CD4-positive, alpha-beta T cell treated with Interferon gamma for 1 hour (primary cell): ENCODE measurements at regions not wholly inside any gene's neighbourhood (a gene's known extent, or its start where the extent isn't known, plus 50 kb on each side); places are given as distances from the start of the nearest gene placed in this dataset.
"Not testable (repeated sequence)": the region's sequence is repeated elsewhere in the genome, so short reads cannot be mapped to it uniquely, and the experiment has no call there.

Source experiments
- DNase-seq: peaks from one replicate; pipeline ENCODE4 v3.0.0-alpha.2; 2020

- no peak for DNase-seq
Measured at GRCh38 chr10:120760253-120760652, 90.9 kb upstream of the WDR11 start.

- no peak for DNase-seq
Measured at GRCh38 chr10:120761951-120762350, 89.2 kb upstream of the WDR11 start.

- DNase-seq = no peak
Measured at GRCh38 chr10:120765226-120765803, 85.8 kb upstream of the WDR11 start.

- DNase-seq = no peak
Measured at GRCh38 chr10:120768227-120768626, 82.9 kb upstream of the WDR11 start.

GRCh38 chr10:120770496-120770895, 80.7 kb upstream of the WDR11 start:
- no peak for DNase-seq

- DNase-seq = no peak
Measured at GRCh38 chr10:120776442-120776841, 74.7 kb upstream of the WDR11 start.

DNA sequence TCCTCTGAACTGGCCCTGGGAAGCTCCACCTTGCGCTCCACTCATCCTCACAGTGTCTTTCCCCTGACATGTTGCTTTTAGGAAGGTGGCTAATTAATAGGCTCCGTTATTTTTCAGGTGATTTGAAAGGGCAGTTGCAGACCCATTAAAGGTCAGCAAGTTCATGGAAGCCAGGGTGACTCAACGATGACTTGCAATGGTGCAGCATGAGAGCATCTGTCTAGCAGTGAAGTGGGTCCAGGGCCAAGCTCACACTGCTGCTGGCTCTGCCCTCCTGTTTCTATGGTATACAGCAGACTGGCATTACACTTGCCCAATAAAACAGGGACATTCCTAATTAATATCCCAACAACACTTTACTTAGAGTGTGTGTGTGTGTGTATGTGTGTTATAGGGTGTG, 68.8 kb upstream of the WDR11 start:
- no peak for DNase-seq

DNA sequence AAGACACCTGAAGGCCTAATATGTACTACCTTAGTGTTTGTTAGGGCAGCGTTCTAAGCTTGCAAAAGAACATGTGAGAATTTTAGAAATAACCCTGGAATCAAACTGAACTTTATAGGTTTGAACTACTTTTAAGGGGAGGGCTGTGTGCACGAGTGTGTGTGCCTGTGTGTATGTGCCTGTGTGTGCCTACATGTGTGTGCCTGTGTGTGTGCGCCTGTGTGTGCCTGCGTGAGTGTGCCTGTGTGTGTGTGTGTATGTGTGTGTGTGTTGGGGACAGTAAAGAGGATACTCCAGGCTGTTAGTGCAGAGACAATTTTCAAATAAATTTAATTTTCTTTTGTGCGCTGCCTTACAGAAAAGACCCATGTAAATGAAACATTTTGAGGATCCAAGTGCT, 68.1 kb upstream of the WDR11 start:
- DNase-seq = no peak

DNA sequence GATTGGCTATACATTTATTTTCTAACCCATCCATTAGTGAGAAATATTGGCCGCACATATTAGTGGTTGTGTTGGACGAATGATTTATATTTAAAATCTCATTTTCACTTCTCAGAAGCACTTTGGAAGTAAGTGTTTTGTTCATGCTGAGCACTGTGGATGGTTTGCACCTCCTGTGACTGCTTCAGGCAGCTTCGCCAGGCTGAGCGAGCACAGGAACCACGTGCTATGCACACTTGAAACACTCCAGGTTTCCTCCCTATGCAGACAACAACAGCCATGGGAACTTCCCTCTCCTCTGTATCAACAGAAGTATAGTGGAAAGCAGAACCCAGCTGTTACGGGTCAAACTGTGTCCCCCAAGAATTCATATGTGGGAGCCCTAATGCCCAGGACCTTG, 67.3 kb upstream of the WDR11 start:
- no peak for DNase-seq

DNA sequence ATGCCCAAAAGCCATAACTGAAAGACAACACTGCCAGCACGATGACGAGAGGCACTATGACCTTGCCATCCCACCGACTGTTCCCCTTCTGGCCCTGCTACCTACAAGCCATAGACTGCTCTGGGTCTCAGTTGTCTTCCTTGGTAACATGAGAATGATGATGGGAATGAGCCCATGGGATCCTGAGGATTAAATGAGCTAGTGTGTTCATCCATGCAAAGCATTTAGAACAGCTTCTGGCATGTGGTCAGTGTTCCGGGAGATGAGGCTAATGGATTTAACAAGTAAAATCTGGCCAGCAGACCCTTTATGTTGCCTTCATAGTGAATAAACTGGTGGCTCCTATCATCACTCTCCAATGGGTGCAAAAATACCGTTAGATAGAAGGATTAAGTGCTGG, 62.4 kb upstream of the WDR11 start:
- DNase-seq = no peak

DNA sequence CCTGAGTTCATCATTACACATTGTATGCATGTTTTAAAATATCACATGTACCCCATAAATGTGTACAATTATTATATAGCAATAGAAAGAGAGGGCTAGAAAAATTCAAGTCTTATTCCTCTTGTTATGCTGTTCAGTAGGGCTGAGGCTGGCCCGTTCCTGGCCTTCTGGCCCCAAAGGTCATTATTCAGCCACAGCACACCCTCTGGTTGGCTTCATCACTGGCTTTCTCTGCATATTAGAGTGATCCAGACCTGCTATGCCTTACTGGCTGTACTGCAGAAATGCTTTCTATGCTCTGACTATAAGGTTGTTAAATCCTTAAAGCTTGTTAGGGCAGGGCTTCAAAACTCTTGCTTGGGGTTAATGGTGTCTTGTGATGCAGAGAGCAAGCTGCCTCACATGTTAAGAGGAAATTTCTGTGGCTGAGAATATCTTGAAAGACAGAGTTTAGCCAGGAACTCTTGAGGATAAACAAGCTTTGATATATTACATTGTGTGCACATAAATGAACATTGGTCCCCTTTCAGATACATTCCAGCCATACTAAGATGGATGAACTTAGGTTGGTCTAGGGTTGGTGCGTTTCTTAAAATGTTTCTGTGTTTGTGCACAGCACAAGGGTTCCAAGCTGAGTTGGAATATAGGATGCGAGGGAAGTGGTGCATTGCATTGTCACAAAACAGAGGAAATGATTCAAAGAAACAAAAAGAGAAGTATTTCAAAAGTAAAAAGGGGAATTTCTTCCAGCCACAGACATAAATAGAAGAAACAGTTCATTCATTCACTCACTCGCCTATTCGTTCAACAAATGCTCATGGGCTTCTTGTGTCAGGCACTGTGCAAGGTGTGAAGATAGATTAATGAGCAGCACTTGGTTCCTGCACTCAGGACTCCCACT, 61.6 kb upstream of the WDR11 start:
- DNase-seq = no peak

- no peak for DNase-seq
Measured at GRCh38 chr10:120791316-120791715, 59.8 kb upstream of the WDR11 start.

DNA sequence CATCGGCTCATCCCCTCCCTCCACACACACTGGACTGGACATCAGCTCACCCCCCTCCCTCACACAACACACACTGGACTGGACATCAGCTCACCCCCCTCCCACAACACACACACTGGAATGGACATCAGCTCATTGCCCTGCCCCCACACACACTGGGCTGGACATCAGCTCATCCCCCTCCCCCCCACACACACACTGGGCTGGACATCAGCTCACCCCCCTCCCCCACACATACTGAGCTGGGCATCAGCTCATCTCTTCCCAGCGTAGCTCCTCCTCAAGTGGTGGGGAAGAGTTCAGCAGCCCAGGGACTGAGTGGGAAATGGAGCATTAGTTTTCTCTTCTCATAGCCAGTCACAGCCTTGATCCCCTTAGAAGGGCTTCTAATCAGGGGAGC, 58.1 kb upstream of the WDR11 start:
- no peak for DNase-seq

DNA sequence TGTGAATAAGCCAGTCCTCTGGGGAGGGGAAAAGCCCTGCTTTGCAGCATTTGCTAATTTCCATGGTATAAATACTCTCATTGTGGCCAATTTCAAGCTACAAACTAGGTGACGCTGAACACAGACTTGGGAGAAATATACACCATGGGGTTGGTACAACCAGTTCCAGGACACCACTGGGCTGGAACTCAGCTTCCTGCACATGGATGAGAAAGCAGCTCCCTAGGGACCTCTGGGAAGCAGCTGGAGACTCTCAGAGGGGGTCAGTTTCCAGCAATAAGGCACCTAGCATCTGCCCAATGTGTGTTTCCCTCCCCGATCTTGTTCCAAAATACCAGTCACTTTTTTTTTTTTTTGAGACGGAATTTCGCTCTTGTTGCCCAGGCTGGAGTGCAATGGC, 56.8 kb upstream of the WDR11 start:
- DNase-seq = no peak

DNA sequence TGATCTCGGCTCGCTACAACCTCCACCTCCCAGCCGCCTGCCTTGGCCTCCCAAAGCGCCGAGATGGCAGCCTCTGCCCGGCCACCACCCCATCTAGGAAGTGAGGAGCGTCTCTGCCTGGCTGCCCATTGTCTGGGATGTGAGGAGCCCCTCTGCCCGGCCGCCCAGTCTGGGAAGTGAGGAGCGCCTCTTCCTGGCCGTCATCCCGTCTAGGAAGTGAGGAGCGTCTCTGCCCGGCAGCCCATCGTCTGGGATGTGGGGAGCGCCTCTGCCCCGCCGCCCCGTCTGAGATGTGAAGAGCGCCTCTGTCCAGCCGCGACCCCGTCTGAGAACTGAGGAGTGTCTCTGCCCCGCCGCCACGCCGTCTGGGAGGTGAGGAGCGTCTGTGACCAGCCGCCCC, 52.9 kb upstream of the WDR11 start:
- DNase-seq = not testable (repeated sequence)

- DNase-seq = no peak
Measured at GRCh38 chr10:120799849-120800248, 51.3 kb upstream of the WDR11 start.

GRCh38 chr10:120800528-120801323, 50.4 kb upstream of the WDR11 start:
- no peak for DNase-seq
